GM12873 (cell line): ENCODE measurements at regions not wholly inside any gene's neighbourhood (a gene's known extent, or its start where the extent isn't known, plus 50 kb on each side); places are given as distances from the start of the nearest gene placed in this dataset.

Experiments
- CTCF ChIP-seq: IDR thresholded peaks from 2 replicates; pipeline ENCODE4 v1.5.1; 2012; ENCODE audit warnings: low read depth, mild to moderate bottlenecking, moderate library complexity, low read length, control low read depth; ENCODE audit not compliant: insufficient read depth; ENCODE audit errors: missing control alignments

GRCh38 chr3:81955878-81956277, 194.4 kb upstream of the GBE1 start:
- TF ChIP-seq CTCF: no peak

GRCh38 chr3:81953111-81953510, 191.7 kb upstream of the GBE1 start:
- TF ChIP-seq CTCF: no peak

- TF ChIP-seq CTCF: no peak
Observed at GRCh38 chr3:81952141-81952540, 190.7 kb upstream of the GBE1 start.

GRCh38 chr3:81951636-81952035, 190.2 kb upstream of the GBE1 start:
- TF ChIP-seq CTCF: no peak

GRCh38 chr3:81951106-81951505, 189.7 kb upstream of the GBE1 start:
- TF ChIP-seq CTCF: no peak

- no peak for TF ChIP-seq CTCF
Observed at GRCh38 chr3:81947359-81947758, 185.9 kb upstream of the GBE1 start.

- no peak for TF ChIP-seq CTCF
Observed at GRCh38 chr3:81938681-81939080, 177.2 kb upstream of the GBE1 start.
